Activated T-cell treated with anti-CD3 and anti-CD28 coated beads, Interleukin-2, amount 50 U/mL, for 72 hours (primary cell): ENCODE measurements at regions not wholly inside any gene's neighbourhood (a gene's known extent, or its start where the extent isn't known, plus 50 kb on each side); places are given as distances from the start of the nearest gene placed in this dataset.

Experiments used
- ATAC-seq, 2 donors: fragments of 150-1000 bp; cut with Tn5 transposase; replicated peaks in 1 of 2; 2 replicates each; pipeline ENCODE4 v1.10.0; 2021; ENCODE audit warnings: moderate library complexity in 2 of 2, mild to moderate bottlenecking in 1 of 2
- DNase-seq, 2 donors: peaks; one replicate each; pipeline ENCODE4 v3.0.0; 2021 to 2022; ENCODE audit warnings: mixed read lengths in 1 of 2
- H3K27ac Mint-ChIP-seq: one replicate; pipeline ENCODE4 v1.8.0; 2022; ENCODE audit warnings: mild to moderate bottlenecking, moderate library complexity, mixed read lengths
- H3K27me3 Mint-ChIP-seq: one replicate; pipeline ENCODE4 v1.8.0; 2022; ENCODE audit warnings: low read depth, mixed read lengths
- H3K36me3 Mint-ChIP-seq, 2 donors: one replicate each; pipeline ENCODE4 v1.8.0; 2022; ENCODE audit warnings: mixed read lengths in 2 of 2, mild to moderate bottlenecking in 1 of 2; ENCODE audit not compliant: insufficient read depth in 2 of 2
- H3K4me1 Mint-ChIP-seq: one replicate; pipeline ENCODE4 v1.8.0; 2022; ENCODE audit warnings: low read depth, mixed read lengths
- H3K4me3 Mint-ChIP-seq, 2 donors: one replicate each; pipeline ENCODE4 v1.8.0; 2022; ENCODE audit warnings: mild to moderate bottlenecking in 2 of 2, mixed read lengths in 2 of 2, moderate library complexity in 2 of 2
- H3K9me3 Mint-ChIP-seq, 2 donors: one replicate each; pipeline ENCODE4 v1.8.0; 2022; ENCODE audit warnings: mixed read lengths in 2 of 2

DNA sequence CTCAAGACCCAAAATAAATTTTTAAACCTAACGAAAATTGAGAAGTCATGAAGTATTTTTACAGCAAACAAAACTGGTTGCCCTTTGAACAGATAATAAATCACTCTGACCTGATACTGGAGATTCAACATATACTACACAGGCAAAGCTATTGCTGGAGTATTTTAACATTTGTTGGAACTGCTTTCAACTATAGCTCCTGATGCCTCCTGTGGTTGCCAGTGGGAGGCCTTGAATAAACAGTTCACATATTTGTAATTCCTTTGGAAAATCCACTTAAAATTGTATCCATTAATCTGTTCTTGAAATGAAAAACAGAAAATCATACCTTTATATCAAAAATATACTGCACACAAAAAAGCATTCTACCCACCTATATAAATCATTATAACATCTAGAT is 605.1 kb downstream of the KCTD8 start:
- Mint-ChIP-seq H3K4me3 (no peak overlapping the region), H3K4me1 (no peaks in the 10 kb centered on the region), H3K27ac (no peak overlapping the region), H3K36me3 (peaks cover 2% of the 10 kb centered on the region in 2 donors), H3K9me3 (peaks cover 3 to 4% of the 10 kb centered on the region in 2 donors), H3K27me3 (no peaks in the 10 kb centered on the region)
- ATAC-seq (no peak), DNase-seq (no peak)

DNA sequence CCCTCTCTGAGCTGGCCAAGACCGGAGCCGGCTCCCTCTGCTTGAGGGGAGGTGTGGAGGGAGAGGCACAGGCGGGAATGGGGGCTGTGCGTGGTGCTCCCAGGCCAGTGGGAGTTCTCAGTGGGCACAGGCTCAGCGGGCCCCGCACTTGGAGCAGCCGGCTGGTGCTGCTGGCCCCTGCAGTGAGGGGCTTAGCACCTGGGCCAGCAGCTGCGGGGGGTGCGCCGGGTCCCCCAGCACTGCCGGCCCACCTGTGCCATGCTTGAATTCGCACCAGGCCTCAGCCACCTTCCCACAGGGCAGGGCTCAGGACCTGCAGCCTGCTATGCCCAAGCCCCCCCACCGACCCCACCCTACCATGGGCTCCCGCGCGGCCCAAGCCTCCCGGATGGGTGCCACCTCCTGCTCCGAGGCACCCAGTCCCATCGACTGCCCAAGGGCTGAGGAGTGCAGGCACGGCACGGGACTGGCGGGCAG is 602.5 kb downstream of the KCTD8 start:
- H3K36me3 Mint-ChIP-seq, result peaks cover 2% of the 10 kb centered on the region in 2 donors
- H3K9me3 Mint-ChIP-seq, result peaks cover 3 to 5% of the 10 kb centered on the region in 2 donors
- DNase-seq (peak in 1 of 2 donors; percentile 0), ATAC-seq (no peak)
- no peaks in the 10 kb centered on the region for H3K4me1 Mint-ChIP-seq
- no peaks in the 10 kb centered on the region for H3K27me3 Mint-ChIP-seq
- H3K4me3 Mint-ChIP-seq, result no peak overlapping the region
- H3K27ac Mint-ChIP-seq, result no peak overlapping the region

DNA sequence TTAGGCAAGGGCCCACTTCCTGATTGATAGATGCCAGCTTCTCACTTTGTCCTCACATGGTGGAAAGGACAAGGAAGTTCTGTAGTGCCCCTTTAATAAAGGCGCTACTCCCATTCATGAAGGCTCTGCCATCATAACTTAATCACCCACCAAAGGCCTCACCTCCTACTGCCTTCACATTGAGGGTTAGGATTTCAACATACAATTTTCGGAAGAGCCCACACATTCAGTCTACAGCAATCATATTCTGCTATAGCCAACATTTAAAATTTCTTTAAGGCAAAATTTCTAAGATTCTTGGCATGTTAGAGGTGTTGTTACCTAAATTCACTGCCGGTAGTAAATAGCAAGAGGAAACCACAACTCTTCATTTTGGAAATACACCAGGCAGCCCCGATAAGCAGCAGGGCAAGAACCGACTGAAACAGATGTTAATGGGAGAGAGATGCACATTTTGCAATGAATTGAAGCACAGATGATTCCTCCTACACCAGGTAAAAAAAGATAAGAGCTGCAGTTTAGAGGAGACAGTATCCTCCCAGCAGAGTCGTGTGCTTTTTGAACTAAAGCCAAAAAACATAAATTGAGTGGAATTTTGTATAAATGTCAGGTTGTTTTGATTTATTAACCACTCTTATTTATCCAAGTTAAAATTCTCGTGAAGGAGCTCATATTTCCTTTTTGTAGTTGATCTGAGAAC is 594.9 kb downstream of the KCTD8 start:
- Mint-ChIP-seq H3K4me1 (no peaks in the 10 kb centered on the region), H3K27ac (no peak overlapping the region), H3K9me3 (peaks cover 4 to 6% of the 10 kb centered on the region in 2 donors), H3K4me3 (no peak overlapping the region), H3K36me3 (no peaks in the 10 kb centered on the region), H3K27me3 (no peaks in the 10 kb centered on the region)
- no peak for DNase-seq
- no peak for ATAC-seq

DNA sequence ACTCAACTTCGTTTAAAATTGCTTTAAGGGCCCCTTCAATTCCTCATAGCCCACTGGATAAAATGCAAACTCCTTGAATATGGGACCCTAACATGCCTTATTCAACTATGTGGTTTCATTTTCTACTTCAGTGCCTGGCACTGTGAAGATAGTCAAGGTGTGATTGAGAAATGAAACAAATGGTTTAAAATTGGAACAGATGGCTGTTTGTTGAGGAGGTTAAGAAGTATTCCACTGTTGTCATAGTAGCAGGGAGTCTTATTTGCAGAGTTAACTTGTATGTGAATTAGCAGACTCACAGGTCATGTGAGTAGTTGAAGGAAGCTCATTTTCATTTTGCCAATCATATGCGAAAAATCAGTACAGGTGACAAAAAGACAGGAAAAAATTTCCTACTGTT is 593.3 kb downstream of the KCTD8 start:
- no peak for ATAC-seq
- no peak overlapping the region for H3K27ac Mint-ChIP-seq

DNA sequence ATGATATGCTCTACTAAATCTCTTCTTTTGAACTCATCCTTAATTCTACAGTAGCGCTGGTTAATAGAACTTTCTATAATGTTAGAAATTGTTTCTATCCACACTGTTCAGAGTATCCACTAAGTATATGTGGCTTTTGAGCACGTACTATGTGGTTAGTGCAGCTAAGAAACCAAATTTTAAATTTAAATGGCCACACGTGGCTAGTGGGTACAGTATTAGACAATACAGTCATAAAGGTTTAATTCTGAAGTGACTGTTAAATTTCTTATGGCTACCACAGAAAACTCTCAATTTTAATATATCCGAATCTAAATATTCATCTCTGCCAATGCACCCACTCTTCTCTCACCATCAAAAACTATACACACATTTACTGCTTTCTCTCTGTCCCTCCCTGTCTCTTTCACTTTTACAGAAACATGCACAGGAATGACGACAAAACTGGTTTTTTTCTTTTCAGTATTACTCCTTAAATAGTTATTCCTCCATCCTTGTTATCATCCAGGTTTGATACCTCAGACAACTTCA is 583.9 kb downstream of the KCTD8 start:
- DNase-seq, result no peak
- no peak overlapping the region for H3K27ac Mint-ChIP-seq
- no peaks in the 10 kb centered on the region for H3K4me1 Mint-ChIP-seq
- ATAC-seq, result no peak
- no peak overlapping the region for H3K4me3 Mint-ChIP-seq
- peaks cover 6 to 13% of the 10 kb centered on the region in 2 donors for H3K9me3 Mint-ChIP-seq
- H3K27me3 Mint-ChIP-seq, result no peaks in the 10 kb centered on the region
- no peaks in the 10 kb centered on the region for H3K36me3 Mint-ChIP-seq

More for the DNA sequence above, 593.3 kb downstream of the KCTD8 start:
- H3K4me1 Mint-ChIP-seq, result no peaks in the 10 kb centered on the region
- H3K36me3 Mint-ChIP-seq, result no peaks in the 10 kb centered on the region
- no peak for DNase-seq
- peaks cover 10 to 11% of the 10 kb centered on the region in 2 donors for H3K9me3 Mint-ChIP-seq
- H3K27me3 Mint-ChIP-seq, result no peaks in the 10 kb centered on the region
- H3K4me3 Mint-ChIP-seq, result no peak overlapping the region

DNA sequence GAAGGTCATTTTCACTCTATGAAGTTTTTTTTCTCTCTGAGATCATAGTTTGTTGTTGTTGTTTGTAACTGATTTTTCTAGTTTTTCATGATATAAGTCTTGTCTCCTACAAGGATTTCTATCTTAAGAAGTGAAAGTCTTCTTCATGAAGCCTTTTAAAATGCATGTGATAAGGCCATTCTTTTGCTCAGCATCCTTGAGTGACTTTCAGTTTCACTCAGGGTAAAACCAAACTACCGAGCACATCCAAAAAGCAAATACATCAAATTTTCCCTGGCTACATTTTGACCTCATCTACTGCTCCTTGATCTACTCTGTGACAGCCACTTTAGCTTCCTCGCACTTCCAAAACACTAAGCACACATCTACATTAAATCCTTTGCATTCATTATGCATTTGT is 580.7 kb downstream of the KCTD8 start:
- no peaks in the 10 kb centered on the region for H3K36me3 Mint-ChIP-seq
- no peak for ATAC-seq
- peaks cover 9 to 13% of the 10 kb centered on the region in 2 donors for H3K9me3 Mint-ChIP-seq
- H3K27me3 Mint-ChIP-seq, result no peaks in the 10 kb centered on the region
- no peak overlapping the region for H3K27ac Mint-ChIP-seq
- H3K4me3 Mint-ChIP-seq, result no peak overlapping the region
- no peaks in the 10 kb centered on the region for H3K4me1 Mint-ChIP-seq
- DNase-seq, result no peak

DNA sequence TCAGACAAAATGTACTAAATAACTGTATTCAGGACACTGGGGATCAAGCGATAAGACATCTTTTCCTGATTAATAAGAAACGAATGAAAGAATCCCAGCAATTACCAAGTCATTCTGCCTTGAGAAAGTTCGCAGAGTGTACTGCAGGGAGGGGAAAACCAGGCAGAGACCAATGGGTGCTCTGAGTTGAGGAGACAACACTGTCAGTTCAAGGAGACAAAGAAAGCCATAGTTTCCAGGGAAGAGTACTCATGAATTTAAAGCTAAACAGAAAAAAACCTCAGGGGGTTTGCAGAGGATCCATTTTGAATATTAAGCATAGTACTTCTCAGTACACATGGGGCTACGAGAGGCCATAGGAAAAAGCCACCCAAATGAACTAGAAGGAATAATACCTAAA is 573.0 kb downstream of the KCTD8 start:
- peaks cover 10 to 13% of the 10 kb centered on the region in 2 donors for H3K9me3 Mint-ChIP-seq
- H3K27ac Mint-ChIP-seq, result no peak overlapping the region
- H3K4me3 Mint-ChIP-seq, result no peak overlapping the region

DNA sequence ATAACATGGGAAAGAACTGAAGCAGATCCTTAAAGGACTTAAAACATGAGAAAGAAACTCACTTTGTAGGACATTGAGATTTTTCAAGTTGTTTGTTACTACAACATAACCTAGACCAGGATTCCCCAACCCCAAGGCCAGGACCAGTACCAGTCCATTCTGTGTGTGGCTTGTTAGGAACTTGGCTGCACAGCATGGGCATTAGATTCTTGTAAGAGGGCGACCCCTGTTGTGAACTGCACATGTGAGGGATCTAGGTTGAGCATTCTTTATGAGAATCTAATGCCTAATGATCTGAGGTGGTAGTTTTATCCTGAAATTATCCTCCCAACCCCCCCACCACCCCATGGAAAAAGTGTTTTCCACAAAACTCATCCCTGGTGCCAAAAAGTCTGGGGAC is 566.1 kb downstream of the KCTD8 start:
- H3K36me3 Mint-ChIP-seq, result no peaks in the 10 kb centered on the region
- H3K4me3 Mint-ChIP-seq, result no peak overlapping the region
- DNase-seq (no peak), ATAC-seq (no peak)
- H3K27me3 Mint-ChIP-seq, result no peaks in the 10 kb centered on the region
- H3K4me1 Mint-ChIP-seq, result no peaks in the 10 kb centered on the region
- H3K27ac Mint-ChIP-seq, result no peak overlapping the region
- H3K9me3 Mint-ChIP-seq, result peaks cover 3 to 6% of the 10 kb centered on the region in 2 donors

More for the DNA sequence above, 573.0 kb downstream of the KCTD8 start:
- H3K36me3 Mint-ChIP-seq, result no peaks in the 10 kb centered on the region
- no peaks in the 10 kb centered on the region for H3K4me1 Mint-ChIP-seq
- DNase-seq (no peak), ATAC-seq (no peak)
- no peaks in the 10 kb centered on the region for H3K27me3 Mint-ChIP-seq

DNA sequence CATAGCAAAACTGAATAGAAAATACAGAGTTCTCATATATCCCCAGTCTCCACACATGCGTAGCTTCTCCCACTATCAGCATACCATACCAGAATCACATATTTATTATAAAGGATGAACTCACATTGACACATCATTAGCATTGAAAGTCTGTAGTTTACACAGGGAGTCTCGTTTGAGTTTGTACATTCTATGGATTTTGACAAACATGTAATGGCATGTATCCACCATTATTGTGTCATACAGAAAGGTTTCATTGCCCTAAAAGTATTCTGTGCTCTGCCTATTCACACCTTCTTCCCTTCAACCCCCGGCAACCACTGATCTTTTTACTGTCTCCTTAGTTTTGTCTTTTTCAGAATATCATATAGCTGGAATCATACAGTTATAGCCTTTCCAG is 562.4 kb downstream of the KCTD8 start:
- Mint-ChIP-seq H3K4me1 (no peaks in the 10 kb centered on the region), H3K36me3 (no peaks in the 10 kb centered on the region), H3K9me3 (peaks cover 0 to 4% of the 10 kb centered on the region in 2 donors), H3K4me3 (no peak overlapping the region), H3K27me3 (no peaks in the 10 kb centered on the region), H3K27ac (no peak overlapping the region)
- DNase-seq, result no peak
- ATAC-seq, result no peak

DNA sequence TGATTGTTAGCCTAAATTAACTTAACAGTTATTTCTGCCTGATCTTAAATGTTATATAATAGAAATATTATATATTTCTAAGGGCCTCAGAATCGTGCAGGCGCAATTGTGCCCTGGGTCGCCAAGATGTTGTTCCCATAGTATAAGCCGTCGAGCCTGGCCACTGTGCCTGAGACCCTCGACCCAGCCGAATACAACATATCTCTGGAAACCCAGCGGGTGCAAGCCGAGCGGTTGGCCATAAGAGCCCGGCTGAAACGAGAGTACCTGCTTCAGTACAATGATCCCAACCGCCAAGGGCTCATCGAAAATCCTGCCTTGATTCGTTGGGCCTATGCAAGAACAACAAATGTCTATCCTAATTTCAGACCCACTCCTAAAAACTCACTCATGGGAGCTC is 549.8 kb downstream of the KCTD8 start:
- Mint-ChIP-seq H3K27me3 (no peaks in the 10 kb centered on the region), H3K4me1 (no peaks in the 10 kb centered on the region), H3K4me3 (no peak overlapping the region), H3K9me3 (peaks cover 10 to 14% of the 10 kb centered on the region in 2 donors), H3K27ac (no peak overlapping the region), H3K36me3 (no peaks in the 10 kb centered on the region)
- ATAC-seq, result no peak
- DNase-seq, result no peak

DNA sequence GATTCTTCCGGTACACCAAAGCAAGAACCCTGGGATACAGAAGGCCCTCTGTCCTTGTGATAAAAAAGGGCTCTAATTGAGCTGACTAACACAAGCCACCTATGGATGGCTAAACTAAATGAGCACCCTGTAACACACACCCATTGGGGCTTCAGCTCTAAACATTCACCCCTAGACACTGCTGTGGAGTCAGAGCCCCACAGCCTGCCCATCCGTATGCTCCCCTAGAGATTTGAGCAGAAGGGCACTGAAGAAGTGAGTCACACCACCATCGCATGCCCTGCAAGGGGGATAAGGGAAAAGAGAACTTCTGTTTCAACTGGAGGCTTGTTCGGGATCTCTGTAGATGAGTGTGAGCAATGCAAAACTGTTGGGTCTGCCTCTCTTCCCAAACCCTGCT is 545.2 kb downstream of the KCTD8 start:
- Mint-ChIP-seq H3K27ac (no peak overlapping the region), H3K4me3 (no peak overlapping the region), H3K9me3 (peaks cover 4 to 8% of the 10 kb centered on the region in 2 donors), H3K27me3 (no peaks in the 10 kb centered on the region), H3K4me1 (no peaks in the 10 kb centered on the region), H3K36me3 (no peaks in the 10 kb centered on the region)
- ATAC-seq (no peak), DNase-seq (no peak)

DNA sequence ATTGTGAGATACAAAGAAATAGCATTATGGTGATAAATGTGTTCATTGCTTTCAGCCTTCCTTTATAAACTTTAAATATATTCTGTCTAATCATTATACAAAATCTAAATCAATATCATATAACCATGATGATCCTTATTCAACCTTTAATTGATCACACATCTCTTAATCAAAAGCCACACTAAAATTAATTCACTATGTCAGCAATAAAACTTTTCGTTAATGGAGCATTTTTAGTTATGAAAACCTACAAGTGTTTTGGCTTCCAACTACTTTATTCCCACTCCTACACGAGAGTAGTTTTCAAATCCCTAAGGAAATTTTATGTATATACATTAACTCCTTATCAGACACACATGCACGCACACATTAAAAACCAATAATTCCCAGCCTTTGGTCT is 530.2 kb downstream of the KCTD8 start:
- no peak for ATAC-seq
- peaks cover 7 to 16% of the 10 kb centered on the region in 2 donors for H3K9me3 Mint-ChIP-seq
- no peak overlapping the region for H3K4me3 Mint-ChIP-seq
- no peak for DNase-seq
- H3K27ac Mint-ChIP-seq, result no peak overlapping the region
- no peaks in the 10 kb centered on the region for H3K27me3 Mint-ChIP-seq
- peaks cover 0 to 5% of the 10 kb centered on the region in 2 donors for H3K36me3 Mint-ChIP-seq
- no peaks in the 10 kb centered on the region for H3K4me1 Mint-ChIP-seq

DNA sequence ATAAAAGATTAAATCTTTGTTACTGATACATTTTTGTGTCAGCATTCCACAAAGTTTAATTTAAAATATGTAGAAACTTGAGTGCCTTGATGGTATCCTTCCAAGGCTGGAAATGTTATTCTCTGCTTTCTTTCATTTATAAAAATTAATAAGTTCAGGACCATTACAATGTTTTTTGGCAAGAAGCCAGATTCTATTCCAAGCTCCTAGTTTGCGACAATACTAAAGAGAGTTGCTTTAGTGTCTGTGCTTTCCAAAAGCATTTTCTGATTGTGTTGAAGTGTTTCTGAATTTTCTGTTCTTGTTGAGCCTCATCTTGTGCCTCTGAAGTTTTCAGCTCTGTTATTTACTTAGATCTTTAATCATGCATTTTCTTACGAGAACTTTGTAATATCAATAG is 516.2 kb downstream of the KCTD8 start:
- H3K36me3 Mint-ChIP-seq, result no peaks in the 10 kb centered on the region
- ATAC-seq, result no peak
- no peak for DNase-seq
- H3K27ac Mint-ChIP-seq, result no peak overlapping the region
- peaks cover 0 to 2% of the 10 kb centered on the region in 2 donors for H3K9me3 Mint-ChIP-seq
- no peaks in the 10 kb centered on the region for H3K27me3 Mint-ChIP-seq
- no peak overlapping the region for H3K4me3 Mint-ChIP-seq
- H3K4me1 Mint-ChIP-seq, result no peaks in the 10 kb centered on the region

DNA sequence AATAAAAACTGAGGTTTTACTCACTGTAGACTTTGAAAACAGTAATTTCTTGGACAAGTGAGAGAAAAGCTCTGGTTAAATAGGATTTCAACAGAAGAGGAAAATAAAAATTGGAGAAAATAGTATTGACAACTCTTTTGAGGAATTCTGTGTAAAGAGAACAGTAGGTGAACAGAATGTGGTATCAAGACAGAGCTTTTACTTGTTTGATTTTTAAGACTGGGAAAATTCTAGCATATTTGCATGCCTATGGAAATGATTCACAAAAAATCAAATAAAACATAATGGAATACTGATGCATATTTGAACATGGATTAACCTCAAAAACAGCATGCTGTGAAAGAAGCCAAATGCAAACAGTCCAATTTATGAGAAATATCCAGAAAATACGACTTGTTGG is 504.6 kb downstream of the KCTD8 start:
- no peaks in the 10 kb centered on the region for H3K27me3 Mint-ChIP-seq
- no peaks in the 10 kb centered on the region for H3K36me3 Mint-ChIP-seq
- no peak overlapping the region for H3K4me3 Mint-ChIP-seq
- no peak overlapping the region for H3K27ac Mint-ChIP-seq
- no peaks in the 10 kb centered on the region for H3K4me1 Mint-ChIP-seq
- H3K9me3 Mint-ChIP-seq, result peaks cover 4 to 10% of the 10 kb centered on the region in 2 donors
- ATAC-seq (no peak), DNase-seq (no peak)
